OCI-LY7 (cell line): ENCODE measurements at regions not wholly inside any gene's neighbourhood (a gene's known extent, or its start where the extent isn't known, plus 50 kb on each side); places are given as distances from the start of the nearest gene placed in this dataset.

Source experiments
- EZH2phosphoT487 ChIP-seq: fragments of 200-600 bp; sonication (generic); IDR thresholded peaks from 2 replicates; pipeline ENCODE4 v1.6.1; 2018; ENCODE audit warnings: low read depth, borderline replicate concordance, mild to moderate bottlenecking, mixed run types, antibody characterized with exemption, low read length, moderate library complexity, mixed read lengths
- TF ChIP-seq, protein P1 (sequence below): fragments of 200-600 bp; sonication (generic); conservative IDR thresholded peaks from 2 replicates; pipeline ENCODE4 v1.5.1; 2014; ENCODE audit warnings: mild to moderate bottlenecking, antibody characterized with exemption, low read length, moderate library complexity, mixed read lengths

DNA sequence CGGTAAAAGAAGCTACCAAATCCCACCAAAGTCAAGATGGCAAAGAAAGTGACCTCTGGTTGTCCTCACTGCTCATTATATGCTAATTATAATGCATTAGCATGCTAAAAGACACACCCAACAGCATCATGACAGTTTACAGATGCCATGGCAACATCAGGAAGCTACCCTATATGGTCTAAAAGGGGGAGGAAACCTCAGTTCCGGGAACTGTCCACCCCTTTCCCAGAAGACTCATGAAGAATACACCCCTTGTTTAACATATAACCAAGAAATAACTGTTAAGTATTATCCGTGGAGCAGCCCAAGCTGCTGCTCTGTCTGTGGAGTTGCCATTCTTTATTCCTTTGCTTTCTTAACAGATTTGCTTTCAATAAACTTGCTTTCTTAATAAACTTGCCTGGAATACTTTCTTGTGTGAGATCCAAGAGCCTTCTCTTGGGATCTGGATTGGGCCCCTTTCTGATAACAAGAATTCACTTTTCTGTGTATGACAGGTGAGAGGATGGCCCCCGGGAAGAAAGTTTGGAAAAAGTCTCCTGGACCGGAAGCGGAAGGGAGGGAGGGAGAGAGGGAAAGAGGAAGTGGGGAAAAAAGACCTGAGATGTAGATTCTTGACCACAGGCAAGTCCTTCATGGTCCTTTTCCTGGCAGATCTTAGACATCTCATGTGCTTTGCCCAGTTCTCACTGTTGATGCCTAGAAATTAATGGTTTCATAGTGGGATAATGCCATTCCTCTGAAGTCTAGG, 146.7 kb upstream of the ID4 start:
- TF ChIP-seq, protein P1, sequence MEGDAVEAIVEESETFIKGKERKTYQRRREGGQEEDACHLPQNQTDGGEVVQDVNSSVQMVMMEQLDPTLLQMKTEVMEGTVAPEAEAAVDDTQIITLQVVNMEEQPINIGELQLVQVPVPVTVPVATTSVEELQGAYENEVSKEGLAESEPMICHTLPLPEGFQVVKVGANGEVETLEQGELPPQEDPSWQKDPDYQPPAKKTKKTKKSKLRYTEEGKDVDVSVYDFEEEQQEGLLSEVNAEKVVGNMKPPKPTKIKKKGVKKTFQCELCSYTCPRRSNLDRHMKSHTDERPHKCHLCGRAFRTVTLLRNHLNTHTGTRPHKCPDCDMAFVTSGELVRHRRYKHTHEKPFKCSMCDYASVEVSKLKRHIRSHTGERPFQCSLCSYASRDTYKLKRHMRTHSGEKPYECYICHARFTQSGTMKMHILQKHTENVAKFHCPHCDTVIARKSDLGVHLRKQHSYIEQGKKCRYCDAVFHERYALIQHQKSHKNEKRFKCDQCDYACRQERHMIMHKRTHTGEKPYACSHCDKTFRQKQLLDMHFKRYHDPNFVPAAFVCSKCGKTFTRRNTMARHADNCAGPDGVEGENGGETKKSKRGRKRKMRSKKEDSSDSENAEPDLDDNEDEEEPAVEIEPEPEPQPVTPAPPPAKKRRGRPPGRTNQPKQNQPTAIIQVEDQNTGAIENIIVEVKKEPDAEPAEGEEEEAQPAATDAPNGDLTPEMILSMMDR: no peak
- no peak for TF ChIP-seq EZH2phosphoT487
